Spinal cord (tissue), 9 donors: ENCODE measurements at regions not wholly inside any gene's neighbourhood (a gene's known extent, or its start where the extent isn't known, plus 50 kb on each side); places are given as distances from the start of the nearest gene placed in this dataset.
A peak's percentile ranks its signal among the peaks of the same experiment; 100 is the strongest.
"Not testable (repeated sequence)": the region's sequence is repeated elsewhere in the genome, so short reads cannot be mapped to it uniquely, and the experiment has no call there.

Experiments used
- DNase-seq, 6 donors: peaks; one replicate each; pipeline versions ENCODE4 v3.0.0 to v3.0.0-alpha.2; 2013 to 2015; ENCODE audit warnings: low spot score in 6 of 6, low read depth in 4 of 6
- H3K27ac ChIP-seq: one replicate; pipeline ENCODE4 v1.5.1; 2013; ENCODE audit warnings: low read depth, low read length, control low read depth
- H3K27me3 ChIP-seq: one replicate; pipeline ENCODE4 v1.6.1; 2013; ENCODE audit warnings: low read length; ENCODE audit not compliant: control insufficient read depth, insufficient read depth
- H3K36me3 ChIP-seq: one replicate; pipeline ENCODE4 v1.6.1; 2013; ENCODE audit warnings: low read length; ENCODE audit not compliant: control insufficient read depth, insufficient read depth
- H3K4me1 ChIP-seq: one replicate; pipeline ENCODE4 v1.6.1; 2013; ENCODE audit warnings: low read length; ENCODE audit not compliant: control insufficient read depth, insufficient read depth
- H3K4me3 ChIP-seq: one replicate; pipeline ENCODE4 v1.5.1; 2013; ENCODE audit warnings: low read depth, low read length, control low read depth
- H3K9me3 ChIP-seq: one replicate; pipeline ENCODE4 v1.6.1; 2013; ENCODE audit warnings: low read length; ENCODE audit not compliant: control insufficient read depth, insufficient read depth
- WGBS: methylation state at CpG from one replicate; pipeline ENCODE4 v1.1.5; 2013; ENCODE audit warnings: missing lambda C conversion rate; ENCODE audit not compliant: insufficient coverage; 5-methylcytosine and 5-hydroxymethylcytosine counted together
- donor health status: healthy.

DNA sequence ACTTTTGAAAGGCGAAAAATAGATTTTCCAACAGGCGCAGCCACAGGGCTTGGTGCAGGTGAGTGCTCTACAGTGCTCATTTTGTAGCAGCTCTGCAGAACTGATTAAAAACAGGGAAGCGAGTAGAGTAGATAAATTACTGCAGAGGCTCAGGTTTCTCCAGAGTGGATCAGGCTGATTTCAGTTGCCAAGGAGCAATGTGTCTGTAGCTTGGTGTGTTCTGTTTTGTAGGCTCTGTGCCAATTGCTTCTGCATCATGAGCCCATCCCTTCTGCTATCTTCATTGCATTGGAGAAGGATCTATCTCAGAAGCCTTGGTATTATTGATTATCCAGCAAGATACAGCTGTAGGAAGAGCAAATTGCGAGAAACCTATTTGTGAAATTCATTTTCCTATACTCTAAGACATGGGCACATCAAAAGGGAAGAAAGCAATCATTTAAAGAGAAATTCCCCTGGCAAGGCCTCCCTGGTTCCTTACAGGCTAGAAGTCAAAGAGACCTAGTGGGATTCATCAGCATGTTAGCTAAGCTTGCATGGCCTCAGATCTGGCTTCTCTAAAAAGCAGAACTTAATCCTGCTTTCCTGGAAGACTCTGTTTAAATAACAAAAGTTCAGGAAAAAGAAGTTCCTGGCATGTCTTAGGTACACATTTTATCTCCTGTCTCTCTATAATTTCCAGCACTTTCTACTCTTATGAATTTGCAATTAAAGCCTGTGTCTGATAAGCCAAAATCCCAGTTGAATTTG, 432.4 kb upstream of the ATP10A start:
- Histone ChIP-seq H3K27me3 (no peaks in the 10 kb centered on the region), H3K36me3 (no peaks in the 10 kb centered on the region), H3K4me3 (no peak overlapping the region), H3K4me1 (peaks cover 16% of the 10 kb centered on the region), H3K27ac (no peak overlapping the region), H3K9me3 (no peaks in the 10 kb centered on the region)
- peak in 3 of 6 donors; percentile 31 to 88 (median 81) for DNase-seq
- WGBS = 47% methylated on average over 3 of the region's 4 CpGs

DNA sequence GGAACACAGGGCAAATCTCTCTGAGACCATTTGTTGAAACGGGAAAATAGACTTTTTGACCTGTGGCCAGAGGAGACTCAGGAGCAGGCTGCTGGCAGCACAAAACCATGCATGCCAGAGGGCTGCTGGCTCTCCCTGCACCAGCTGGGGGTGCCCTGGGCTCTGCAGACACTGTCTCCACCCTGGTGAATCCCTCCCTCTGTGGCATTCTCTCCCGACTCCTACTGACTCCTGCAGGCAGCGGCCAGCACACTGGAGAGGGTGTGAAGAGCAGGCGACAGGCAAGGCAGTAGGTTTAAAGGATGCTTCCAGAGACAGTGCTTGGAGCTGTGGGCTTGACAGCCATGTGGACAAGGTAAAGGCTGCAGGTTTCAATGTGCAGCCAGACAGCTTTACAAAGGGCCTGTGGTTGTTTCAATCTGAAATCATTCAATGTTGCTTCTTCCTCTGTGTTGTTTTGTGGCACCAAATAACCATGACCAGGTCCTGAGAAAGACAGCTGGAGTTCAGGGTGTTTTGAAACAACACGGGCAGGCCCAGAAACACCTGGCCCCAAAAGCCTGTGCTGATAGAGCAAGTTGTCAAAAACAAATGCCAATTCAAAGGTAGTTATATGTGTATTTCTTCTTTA, 431.0 kb upstream of the ATP10A start:
- DNase-seq = peak in 2 of 6 donors; percentile 29 to 56
- whole genome bisulfite sequencing = 32% methylated on average over 3 of the region's 5 CpGs
- Histone ChIP-seq H3K4me3 (no peak overlapping the region), H3K27ac (no peak overlapping the region), H3K27me3 (no peaks in the 10 kb centered on the region), H3K4me1 (peaks cover 16% of the 10 kb centered on the region), H3K9me3 (no peaks in the 10 kb centered on the region), H3K36me3 (no peaks in the 10 kb centered on the region)

DNA sequence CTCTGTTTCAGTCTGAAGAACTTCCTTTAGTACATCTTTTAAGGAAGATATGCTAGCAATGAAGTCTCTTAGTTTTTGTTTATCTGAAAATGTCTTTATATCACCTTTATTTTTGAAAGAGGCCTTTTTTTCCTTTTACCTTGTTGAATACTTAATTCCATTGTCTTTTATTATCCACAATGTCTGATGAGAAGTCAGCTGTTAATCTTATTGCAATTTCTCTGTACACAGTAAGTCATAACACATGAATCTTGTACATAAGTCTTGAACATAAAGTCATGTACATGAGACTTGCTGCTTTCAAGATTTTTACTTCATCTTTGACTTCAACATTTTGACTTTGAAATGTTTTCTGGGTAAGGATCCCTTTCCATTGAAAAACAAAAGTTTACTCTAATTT, 424.3 kb upstream of the ATP10A start:
- Histone ChIP-seq H3K27me3 (no peaks in the 10 kb centered on the region), H3K27ac (no peak overlapping the region), H3K4me3 (no peak overlapping the region), H3K4me1 (no peaks in the 10 kb centered on the region), H3K36me3 (no peaks in the 10 kb centered on the region), H3K9me3 (peaks cover 6% of the 10 kb centered on the region)
- no peak for DNase-seq

DNA sequence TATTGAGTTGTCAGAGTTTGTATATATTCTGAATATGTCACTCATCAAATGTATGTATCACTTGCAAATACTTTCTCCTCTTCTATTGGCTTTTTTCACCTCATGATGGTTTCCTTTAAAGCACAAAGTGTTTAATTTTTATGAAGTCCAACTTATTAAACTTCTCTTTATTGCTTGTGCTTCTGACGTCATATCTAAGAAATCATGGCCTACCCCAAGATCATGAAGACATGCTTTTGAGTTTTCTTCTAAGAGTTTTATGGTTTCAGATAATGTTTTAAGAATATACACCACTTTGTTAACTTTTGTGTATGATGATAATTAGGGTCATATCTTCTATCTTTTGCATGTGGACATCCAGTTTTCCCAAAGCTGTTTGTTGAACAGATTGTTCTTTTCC, 417.2 kb upstream of the ATP10A start:
- DNase-seq = no peak
- no peaks in the 10 kb centered on the region for H3K36me3 ChIP-seq
- no peak overlapping the region for H3K27ac ChIP-seq
- no CpG with 5 or more reads among the region's 1 CpG for WGBS
- H3K9me3 ChIP-seq = no peaks in the 10 kb centered on the region
- H3K4me1 ChIP-seq = no peaks in the 10 kb centered on the region
- H3K27me3 ChIP-seq = no peaks in the 10 kb centered on the region
- no peak overlapping the region for H3K4me3 ChIP-seq

DNA sequence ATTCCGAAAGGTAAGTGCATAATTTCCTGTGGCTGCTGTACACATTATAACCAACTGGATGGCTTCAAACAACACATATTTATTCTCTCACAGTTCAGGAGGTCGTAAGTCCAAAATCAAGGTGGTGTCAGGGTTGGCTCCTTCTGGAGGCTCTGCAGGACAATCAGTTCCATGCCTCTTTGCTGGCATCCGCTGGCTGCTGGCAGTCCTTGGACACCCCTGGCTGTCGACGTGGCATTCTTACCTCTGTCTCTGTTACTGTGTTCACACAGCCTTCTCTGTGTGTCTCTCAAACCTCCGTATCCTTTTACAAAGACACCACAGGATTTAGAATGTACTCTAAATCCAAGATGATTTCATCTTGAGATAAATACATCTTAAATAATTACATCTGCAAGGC, 398.8 kb upstream of the ATP10A start:
- no peak for DNase-seq
- H3K27ac ChIP-seq = no peak overlapping the region
- peaks cover 4% of the 10 kb centered on the region for H3K4me1 ChIP-seq
- H3K4me3 ChIP-seq = no peak overlapping the region
- WGBS = 78% methylated on average over 5 of the region's 6 CpGs
- no peaks in the 10 kb centered on the region for H3K9me3 ChIP-seq
- no peaks in the 10 kb centered on the region for H3K27me3 ChIP-seq
- no peaks in the 10 kb centered on the region for H3K36me3 ChIP-seq

DNA sequence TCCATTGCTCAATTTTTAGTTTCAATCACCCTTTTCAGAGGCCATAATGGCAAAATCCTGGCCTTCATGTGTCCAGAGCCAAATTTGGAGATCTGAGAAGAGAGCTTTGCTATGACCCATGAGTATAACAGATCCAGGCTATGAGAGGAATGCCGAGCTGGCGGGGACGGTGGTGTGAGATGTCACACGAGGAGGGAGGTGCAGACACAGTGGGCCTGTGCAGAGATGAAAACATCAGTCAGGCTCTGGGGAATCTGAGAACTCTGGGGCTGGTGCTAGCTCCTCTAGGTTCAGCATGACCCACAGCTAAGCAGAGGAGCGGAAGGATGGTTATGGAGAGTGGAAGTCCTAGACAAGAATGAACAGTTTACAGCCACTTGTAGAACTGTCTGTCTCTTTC, 398.3 kb upstream of the ATP10A start:
- peaks cover 4% of the 10 kb centered on the region for H3K4me1 ChIP-seq
- H3K27me3 ChIP-seq = no peaks in the 10 kb centered on the region
- H3K27ac ChIP-seq = no peak overlapping the region
- no peak overlapping the region for H3K4me3 ChIP-seq
- 84% methylated on average over 5 of the region's 5 CpGs for WGBS
- no peaks in the 10 kb centered on the region for H3K9me3 ChIP-seq
- no peak for DNase-seq
- H3K36me3 ChIP-seq = no peaks in the 10 kb centered on the region

DNA sequence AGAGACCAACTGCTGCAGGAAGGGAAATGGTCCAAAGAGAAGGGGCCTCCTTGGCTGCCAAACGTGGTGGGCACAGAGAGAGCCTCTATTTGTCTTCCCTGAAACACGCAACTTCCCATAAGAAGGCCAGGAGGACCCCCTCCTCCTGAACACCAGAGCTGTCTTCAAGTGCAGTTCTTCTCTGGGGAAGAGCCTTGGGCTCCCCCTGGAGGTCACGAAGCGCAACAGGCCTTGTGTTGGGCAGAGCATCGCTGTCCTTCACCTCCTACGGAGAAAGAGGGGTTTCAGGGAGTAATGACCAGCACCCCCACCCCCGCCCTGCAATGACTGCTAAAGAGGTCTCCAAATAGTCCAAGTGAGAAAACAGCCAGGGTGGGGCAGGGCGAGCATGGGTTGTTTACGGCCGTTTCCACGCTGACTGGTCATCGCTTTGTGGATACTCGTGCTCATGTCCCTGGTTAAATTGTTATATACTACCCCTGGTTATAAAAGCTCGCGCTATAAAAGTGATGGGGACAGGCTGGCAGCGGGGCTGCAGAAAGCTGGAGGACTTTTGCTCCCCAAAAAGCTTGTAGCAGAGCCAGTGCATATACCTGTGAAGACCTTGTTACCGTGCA, 397.5 kb upstream of the ATP10A start:
- H3K4me1 ChIP-seq = peaks cover 4% of the 10 kb centered on the region
- DNase-seq = peak in 2 of 6 donors; percentile 54 to 55
- no peaks in the 10 kb centered on the region for H3K9me3 ChIP-seq
- no peaks in the 10 kb centered on the region for H3K36me3 ChIP-seq
- H3K27me3 ChIP-seq = no peaks in the 10 kb centered on the region
- H3K27ac ChIP-seq = no peak overlapping the region
- no peak overlapping the region for H3K4me3 ChIP-seq
- 54% methylated on average over 14 of the region's 17 CpGs for WGBS

DNA sequence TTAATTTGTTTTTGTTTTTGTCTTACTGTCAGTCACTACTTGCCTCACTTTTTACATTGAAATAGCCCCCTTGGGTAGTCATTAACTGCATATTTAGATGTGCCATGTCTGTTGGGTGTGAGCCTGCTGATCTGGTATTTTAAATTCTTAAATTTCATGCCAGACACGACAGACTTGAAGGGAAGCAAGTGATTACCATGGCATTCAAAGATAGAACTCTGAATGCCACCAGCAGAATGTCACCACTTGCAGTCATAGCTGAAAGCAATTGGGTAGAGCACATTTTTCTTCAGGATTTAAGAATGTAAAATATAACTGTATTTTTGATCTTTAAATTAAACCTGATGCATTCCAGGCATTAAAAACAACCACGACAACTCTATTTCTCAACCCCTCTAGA, 396.5 kb upstream of the ATP10A start:
- Histone ChIP-seq H3K36me3 (no peaks in the 10 kb centered on the region), H3K4me1 (peaks cover 4% of the 10 kb centered on the region), H3K4me3 (no peak overlapping the region), H3K27ac (no peak overlapping the region), H3K9me3 (no peaks in the 10 kb centered on the region), H3K27me3 (no peaks in the 10 kb centered on the region)
- peak in 1 of 6 donors; percentile 45 for DNase-seq
- 67% methylated on average over 2 of the region's 2 CpGs for WGBS

DNA sequence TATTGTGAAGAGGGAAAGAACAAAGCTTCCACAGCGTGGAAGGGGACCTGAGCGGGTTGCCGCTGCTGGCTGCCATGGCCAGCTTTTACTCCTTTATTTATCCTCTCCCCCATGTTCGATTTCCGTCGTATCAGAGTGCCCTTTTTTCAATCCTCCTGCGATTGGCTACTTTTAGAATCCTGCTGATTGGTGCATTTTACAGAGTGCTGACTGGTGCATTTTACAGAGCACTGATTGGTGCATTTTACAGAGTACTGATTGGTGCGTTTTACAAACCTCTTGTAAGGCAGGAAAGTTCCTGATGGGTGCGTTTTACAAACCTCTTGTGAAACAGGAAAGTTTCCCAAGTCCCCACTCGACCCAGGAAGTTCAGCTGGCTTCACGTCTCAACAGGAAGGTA, 381.7 kb upstream of the ATP10A start:
- not testable (repeated sequence) for H3K4me1 ChIP-seq, DNase-seq, H3K9me3 ChIP-seq, H3K27ac ChIP-seq, H3K27me3 ChIP-seq, H3K4me3 ChIP-seq, H3K36me3 ChIP-seq
- 100% methylated on average over 2 of the region's 11 CpGs for whole genome bisulfite sequencing

DNA sequence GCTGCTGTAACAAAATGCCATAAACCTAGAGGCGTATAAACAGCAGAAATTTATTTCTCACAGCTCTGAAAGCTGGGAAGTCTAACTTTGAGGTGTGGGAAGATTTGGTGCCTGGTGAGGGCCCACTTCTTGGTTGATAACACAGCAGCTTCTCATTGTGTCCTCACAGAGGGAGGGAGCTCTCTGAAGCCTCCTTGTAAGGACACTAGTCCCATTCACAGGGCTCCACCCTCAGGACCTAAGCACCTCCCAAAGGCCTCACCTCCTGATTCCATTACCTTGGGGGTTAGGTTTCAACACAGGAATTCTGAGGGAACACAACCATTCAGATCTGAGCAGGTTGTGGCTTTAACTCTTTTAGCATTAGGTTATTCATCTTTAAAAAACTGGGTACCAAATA, 380.3 kb upstream of the ATP10A start:
- Histone ChIP-seq H3K36me3 (no peaks in the 10 kb centered on the region), H3K9me3 (no peaks in the 10 kb centered on the region), H3K27ac (no peak overlapping the region), H3K4me3 (no peak overlapping the region), H3K4me1 (peaks cover 2% of the 10 kb centered on the region), H3K27me3 (no peaks in the 10 kb centered on the region)
- no CpG with 5 or more reads among the region's 1 CpG for WGBS
- DNase-seq = no peak
